Mesenchymal stem cell (in vitro differentiated cells and primary cell): ENCODE measurements at regions not wholly inside any gene's neighbourhood (a gene's known extent, or its start where the extent isn't known, plus 50 kb on each side); places are given as distances from the start of the nearest gene placed in this dataset.

Experiments
- DNase-seq: peaks from one replicate; pipeline ENCODE4 v3.0.0-alpha.2; 2013
- H2AFZ ChIP-seq: one replicate; pipeline ENCODE4 v1.6.1; 2013; ENCODE audit warnings: low read depth, mild to moderate bottlenecking, control low read depth, inconsistent platforms, low read length, moderate library complexity
- H2AK5ac ChIP-seq: 2 replicates; pipeline ENCODE4 v1.6.1; 2013; ENCODE audit warnings: low read length, moderate library complexity, mild to moderate bottlenecking, inconsistent platforms; ENCODE audit not compliant: severe bottlenecking
- H2BK120ac ChIP-seq: one replicate; pipeline ENCODE4 v1.6.1; 2013; ENCODE audit warnings: low read depth, mild to moderate bottlenecking, inconsistent platforms, low read length, moderate library complexity
- H2BK12ac ChIP-seq, 2 experiments: one replicate each; pipeline ENCODE4 v1.6.1; 2013; ENCODE audit warnings: inconsistent platforms in 2 of 2, low read length in 2 of 2, mild to moderate bottlenecking in 2 of 2, moderate library complexity in 2 of 2, control low read depth in 1 of 2
- H2BK15ac ChIP-seq: one replicate; pipeline ENCODE4 v1.6.1; 2013; ENCODE audit warnings: mild to moderate bottlenecking, low read depth, inconsistent platforms; ENCODE audit not compliant: poor library complexity, severe bottlenecking
- H2BK5ac ChIP-seq: 2 replicates; pipeline ENCODE4 v1.6.1; 2013; ENCODE audit warnings: low read depth, mild to moderate bottlenecking, low read length, control low read depth, inconsistent platforms; ENCODE audit not compliant: poor library complexity, severe bottlenecking
- H3K14ac ChIP-seq, 2 experiments: one replicate each; pipeline ENCODE4 v1.6.1; 2013; ENCODE audit warnings: inconsistent platforms in 2 of 2, low read length in 2 of 2, control low read depth in 1 of 2, mild to moderate bottlenecking in 1 of 2, moderate library complexity in 1 of 2
- H3K18ac ChIP-seq, 2 experiments: one replicate each; pipeline ENCODE4 v1.6.1; 2013; ENCODE audit warnings: inconsistent platforms in 2 of 2, low read length in 2 of 2, control low read depth in 1 of 2, low read depth in 1 of 2, mild to moderate bottlenecking in 1 of 2
- H3K23ac ChIP-seq, 2 experiments: one replicate each; pipeline ENCODE4 v1.6.1; 2013; ENCODE audit warnings: inconsistent platforms in 2 of 2, low read length in 2 of 2, mild to moderate bottlenecking in 2 of 2, moderate library complexity in 2 of 2, control low read depth in 1 of 2
- H3K27ac ChIP-seq: 2 replicates; pipeline ENCODE4 v1.5.1; 2013; ENCODE audit warnings: mild to moderate bottlenecking, moderate library complexity, low read length, control low read depth, inconsistent platforms; ENCODE audit not compliant: poor library complexity, severe bottlenecking
- H3K27me3 ChIP-seq, 2 experiments: 2 replicates each; pipeline versions ENCODE4 v1.6.1 to v1.7.0; 2013; ENCODE audit warnings: low read length in 2 of 2, mild to moderate bottlenecking in 2 of 2, moderate library complexity in 2 of 2, control low read depth in 1 of 2, inconsistent platforms in 1 of 2; ENCODE audit not compliant: control insufficient read depth in 1 of 2, insufficient read depth in 1 of 2
- H3K36me3 ChIP-seq, 2 experiments: 2 replicates each; pipeline versions ENCODE4 v1.6.1 to v1.7.0; 2013; ENCODE audit warnings: low read length in 2 of 2, control low read depth in 1 of 2, inconsistent platforms in 1 of 2, low read depth in 1 of 2, mild to moderate bottlenecking in 1 of 2; ENCODE audit not compliant: insufficient read depth in 2 of 2, control insufficient read depth in 1 of 2
- H3K4ac ChIP-seq, 2 experiments: one replicate each; pipeline ENCODE4 v1.6.1; 2013; ENCODE audit warnings: inconsistent platforms in 2 of 2, low read length in 2 of 2, mild to moderate bottlenecking in 2 of 2, moderate library complexity in 2 of 2, control low read depth in 1 of 2, low read depth in 1 of 2
- H3K4me1 ChIP-seq: 2 replicates; pipeline ENCODE4 v1.6.1; 2013; ENCODE audit warnings: low read depth, low read length, control low read depth; ENCODE audit not compliant: control insufficient read depth, insufficient read depth
- H3K4me2 ChIP-seq: 2 replicates; pipeline ENCODE4 v1.6.1; 2013; ENCODE audit warnings: low read length, mild to moderate bottlenecking, inconsistent platforms; ENCODE audit not compliant: poor library complexity, severe bottlenecking
- H3K4me3 ChIP-seq, 2 experiments: 2 replicates each; pipeline versions ENCODE4 v1.5.1 to v1.7.0; 2013; ENCODE audit warnings: low read length in 2 of 2, mild to moderate bottlenecking in 2 of 2, control low read depth in 1 of 2, low read depth in 1 of 2; ENCODE audit not compliant: insufficient read depth in 1 of 2
- H3K79me1 ChIP-seq: replicated peaks from 2 replicates; pipeline ENCODE4 v1.6.1; 2013; ENCODE audit warnings: mild to moderate bottlenecking, control low read depth, low read length, inconsistent platforms; ENCODE audit not compliant: poor library complexity, severe bottlenecking
- H3K9ac ChIP-seq: 2 replicates; pipeline ENCODE4 v1.7.0; 2013; ENCODE audit warnings: mild to moderate bottlenecking, low read length, moderate library complexity
- H3K9me3 ChIP-seq: 2 replicates; pipeline ENCODE4 v1.7.0; 2013; ENCODE audit warnings: mild to moderate bottlenecking, low read length; ENCODE audit not compliant: control insufficient read depth
- H4K8ac ChIP-seq: one replicate; pipeline ENCODE4 v1.6.1; 2013; ENCODE audit warnings: inconsistent platforms, mild to moderate bottlenecking, low read length, moderate library complexity
- H4K91ac ChIP-seq: one replicate; pipeline ENCODE4 v1.6.1; 2013; ENCODE audit warnings: mild to moderate bottlenecking, low read length, inconsistent platforms
- WGBS: methylation state at CpG from one replicate; pipeline ENCODE4 v1.1.7; 2013; ENCODE audit warnings: mixed read lengths; 5-methylcytosine and 5-hydroxymethylcytosine counted together

GRCh38 chr5:57111993-57112392 is 61.9 kb upstream of the GPBP1 start:
- no peaks in the 10 kb centered on the region for H3K9me3 ChIP-seq
- H3K9ac ChIP-seq = no peak overlapping the region
- no peak overlapping the region for H2BK15ac ChIP-seq
- H3K79me1 ChIP-seq = no peaks in the 10 kb centered on the region
- no peak overlapping the region for H3K23ac ChIP-seq
- no peak overlapping the region for H3K4ac ChIP-seq
- no peak overlapping the region for H3K4me3 ChIP-seq
- no peak overlapping the region for H4K91ac ChIP-seq
- H3K27ac ChIP-seq = no peak overlapping the region
- no peak overlapping the region for H2BK12ac ChIP-seq
- H3K4me2 ChIP-seq = no peak overlapping the region
- no peak overlapping the region for H2AK5ac ChIP-seq
- H3K27me3 ChIP-seq = no peaks in the 10 kb centered on the region
- H2BK5ac ChIP-seq = no peak overlapping the region
- DNase-seq = no peak
- H2BK120ac ChIP-seq = no peak overlapping the region
- no peaks in the 10 kb centered on the region for H3K4me1 ChIP-seq
- no peaks in the 10 kb centered on the region for H3K36me3 ChIP-seq
- no peak overlapping the region for H2AFZ ChIP-seq
- peak overlapping the region in 1 of 2 experiments; percentile 21 for H3K18ac ChIP-seq
- no peak overlapping the region for H3K14ac ChIP-seq
- H4K8ac ChIP-seq = no peak overlapping the region
- WGBS = 67% methylated on average over 1 of the region's 2 CpGs

DNA sequence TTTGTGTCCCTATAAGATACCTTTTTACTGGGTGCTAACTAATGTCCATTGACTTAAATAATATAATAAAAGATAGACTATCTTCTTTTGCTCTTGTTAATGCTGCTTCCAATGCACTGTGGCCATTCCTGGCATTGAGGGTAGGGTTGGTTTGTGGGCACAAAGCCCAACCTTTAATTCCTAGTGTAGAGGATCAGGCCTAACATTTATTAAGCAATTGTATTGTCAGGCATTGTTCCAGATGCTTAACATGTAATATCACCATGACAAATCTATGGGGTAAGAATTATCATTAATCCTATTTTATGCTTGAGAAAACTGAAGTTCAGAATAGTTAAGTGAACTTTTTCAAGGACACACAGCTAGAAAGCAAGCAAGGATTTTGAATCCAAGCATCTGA is 60.4 kb upstream of the GPBP1 start:
- no peak overlapping the region for H3K9ac ChIP-seq
- no peak overlapping the region for H3K18ac ChIP-seq
- H3K4me2 ChIP-seq = no peak overlapping the region
- no peak overlapping the region for H4K8ac ChIP-seq
- H3K4me3 ChIP-seq = no peak overlapping the region
- H2BK120ac ChIP-seq = no peak overlapping the region
- no peak overlapping the region for H2BK5ac ChIP-seq
- no peaks in the 10 kb centered on the region for H3K36me3 ChIP-seq
- no peak overlapping the region for H3K23ac ChIP-seq
- no peak overlapping the region for H2AFZ ChIP-seq
- no peaks in the 10 kb centered on the region for H3K9me3 ChIP-seq
- no peak overlapping the region for H3K27ac ChIP-seq
- H4K91ac ChIP-seq = no peak overlapping the region
- H3K4me1 ChIP-seq = no peaks in the 10 kb centered on the region
- H3K27me3 ChIP-seq = no peaks in the 10 kb centered on the region
- H2BK15ac ChIP-seq = no peak overlapping the region
- no peak overlapping the region for H3K4ac ChIP-seq
- DNase-seq = no peak
- H3K14ac ChIP-seq = no peak overlapping the region
- no peaks in the 10 kb centered on the region for H3K79me1 ChIP-seq
- no peak overlapping the region for H2BK12ac ChIP-seq
- no peak overlapping the region for H2AK5ac ChIP-seq

GRCh38 chr5:57117596-57117995 is 56.3 kb upstream of the GPBP1 start:
- H3K14ac ChIP-seq = no peak overlapping the region
- H2AFZ ChIP-seq = no peak overlapping the region
- H3K9ac ChIP-seq = no peak overlapping the region
- H3K4ac ChIP-seq = no peak overlapping the region
- H3K4me2 ChIP-seq = no peak overlapping the region
- no peaks in the 10 kb centered on the region for H3K36me3 ChIP-seq
- H4K8ac ChIP-seq = no peak overlapping the region
- H2BK120ac ChIP-seq = no peak overlapping the region
- H4K91ac ChIP-seq = no peak overlapping the region
- H2AK5ac ChIP-seq = no peak overlapping the region
- no peak overlapping the region for H3K4me3 ChIP-seq
- H2BK15ac ChIP-seq = no peak overlapping the region
- no peaks in the 10 kb centered on the region for H3K27me3 ChIP-seq
- no peak overlapping the region for H3K18ac ChIP-seq
- no peak overlapping the region for H2BK5ac ChIP-seq
- peaks cover under 1% of the 10 kb centered on the region for H3K9me3 ChIP-seq
- 50% methylated on average over 1 of the region's 1 CpG for WGBS
- no peak overlapping the region for H3K23ac ChIP-seq
- H3K79me1 ChIP-seq = no peaks in the 10 kb centered on the region
- DNase-seq = no peak
- H3K4me1 ChIP-seq = no peaks in the 10 kb centered on the region
- H3K27ac ChIP-seq = no peak overlapping the region
- no peak overlapping the region for H2BK12ac ChIP-seq

DNA sequence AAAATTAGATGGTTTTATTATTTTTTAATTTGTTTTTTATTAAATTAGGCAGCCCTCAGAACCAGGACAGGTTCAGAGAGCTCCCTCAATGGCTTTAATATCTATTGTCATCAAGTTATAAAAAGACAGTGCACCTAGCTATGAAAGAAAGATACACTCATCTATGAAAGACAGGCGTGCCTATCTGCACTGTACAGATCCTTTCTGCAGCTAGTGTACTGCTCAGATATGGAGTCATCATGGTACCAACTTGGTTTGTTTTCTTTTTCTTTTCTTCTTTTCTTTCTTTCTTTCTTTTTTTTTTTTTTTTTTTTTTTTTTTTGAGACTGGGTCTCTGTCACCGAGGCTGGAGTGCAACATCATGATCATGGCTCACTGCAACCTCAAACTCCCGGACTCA is 54.8 kb upstream of the GPBP1 start:
- Histone ChIP-seq H2BK15ac (no peak overlapping the region), H2BK120ac (no peak overlapping the region), H3K9ac (no peak overlapping the region), H3K9me3 (peaks cover 5% of the 10 kb centered on the region), H2BK12ac (no peak overlapping the region), H3K36me3 (no peaks in the 10 kb centered on the region), H3K4me2 (no peak overlapping the region), H2AFZ (no peak overlapping the region), H2BK5ac (no peak overlapping the region), H4K8ac (no peak overlapping the region), H3K4me1 (no peaks in the 10 kb centered on the region), H3K18ac (no peak overlapping the region), H3K4me3 (no peak overlapping the region), H3K14ac (no peak overlapping the region), H3K27ac (no peak overlapping the region), H3K23ac (no peak overlapping the region), H3K79me1 (no peaks in the 10 kb centered on the region), H3K27me3 (no peaks in the 10 kb centered on the region), H4K91ac (no peak overlapping the region), H3K4ac (no peak overlapping the region), H2AK5ac (no peak overlapping the region)
- DNase-seq = no peak
- 88% methylated on average over 2 of the region's 3 CpGs for WGBS
